Keratinocyte (primary cell): ENCODE measurements at regions not wholly inside any gene's neighbourhood (a gene's known extent, or its start where the extent isn't known, plus 50 kb on each side); places are given as distances from the start of the nearest gene placed in this dataset.

Experiments
- CTCF ChIP-seq, 3 experiments: IDR thresholded peaks in 1 of 3; conservative IDR thresholded peaks in 1 of 3; optimal IDR thresholded peaks in 1 of 3; 2 replicates in 2 of 3; 3 replicates in 1 of 3; pipeline versions ENCODE3 to v1.5.1; 2011; ENCODE audit warnings: low read length in 3 of 3, mild to moderate bottlenecking in 3 of 3, moderate library complexity in 2 of 3, control low read depth in 1 of 3, inconsistent platforms in 1 of 3; ENCODE audit not compliant: insufficient read depth in 2 of 3; ENCODE audit errors: extremely low read depth in 1 of 3
- EZH2 ChIP-seq: IDR thresholded peaks from one replicate; pipeline ENCODE4 v1.6.1; 2012; ENCODE audit warnings: inconsistent platforms, mild to moderate bottlenecking, low read length, moderate library complexity

GRCh38 chr3:177352424-177352823 lies 155.1 kb upstream of the TBL1XR1 start:
- TF ChIP-seq CTCF (optimal IDR thresholded peaks at IDR 0.05 in 1 of 3, IDR thresholded peaks at IDR 0.05 in 1 of 3, conservative IDR thresholded peaks at IDR 0.05 in 1 of 3; ENCODE audit: extremely low read depth in 1 of 3, insufficient read depth in 2 of 3, low read length in 3 of 3) = no peak
- TF ChIP-seq EZH2 = no peak
